GM12891 (cell line): ENCODE measurements at regions not wholly inside any gene's neighbourhood (a gene's known extent, or its start where the extent isn't known, plus 50 kb on each side); places are given as distances from the start of the nearest gene placed in this dataset.

ENCODE experiments used
- POLR2A ChIP-seq: IDR thresholded peaks from 2 replicates; pipeline ENCODE4 v1.6.1; 2011; ENCODE audit warnings: low read depth, low read length, control low read depth
- POLR2AphosphoS5 ChIP-seq: IDR thresholded peaks from 2 replicates; pipeline ENCODE4 v1.6.1; 2011; ENCODE audit warnings: low read depth, low read length, control low read depth

GRCh38 chrX:38992441-38993096 lies 191.3 kb downstream of the MID1IP1 start:
- TF ChIP-seq POLR2AphosphoS5: no peak
- no peak for TF ChIP-seq POLR2A
